Stomach smooth muscle (tissue), 2 donors: ENCODE measurements at regions not wholly inside any gene's neighbourhood (a gene's known extent, or its start where the extent isn't known, plus 50 kb on each side); places are given as distances from the start of the nearest gene placed in this dataset.
"Not testable (repeated sequence)": the region's sequence is repeated elsewhere in the genome, so short reads cannot be mapped to it uniquely, and the experiment has no call there.

Source experiments
- H3K27ac ChIP-seq: one replicate; pipeline ENCODE4 v1.7.0; 2013; ENCODE audit warnings: mild to moderate bottlenecking, low read length, inconsistent platforms
- H3K27me3 ChIP-seq, 2 donors: one replicate each; pipeline ENCODE4 v1.7.0; 2013; ENCODE audit warnings: low read length in 2 of 2; ENCODE audit not compliant: insufficient read depth in 2 of 2, control insufficient read depth in 1 of 2
- H3K36me3 ChIP-seq, 2 donors: one replicate each; pipeline ENCODE4 v1.7.0; 2013; ENCODE audit warnings: low read length in 2 of 2; ENCODE audit not compliant: control insufficient read depth in 2 of 2, insufficient read depth in 2 of 2
- H3K4me1 ChIP-seq: one replicate; pipeline ENCODE4 v1.7.0; 2013; ENCODE audit warnings: low read length; ENCODE audit not compliant: control insufficient read depth, insufficient read depth
- H3K4me3 ChIP-seq, 2 donors: one replicate each; pipeline ENCODE4 v1.7.0; 2013; ENCODE audit warnings: low read length in 2 of 2
- H3K9ac ChIP-seq, 2 donors: one replicate each; pipeline ENCODE4 v1.7.0; 2013; ENCODE audit warnings: low read length in 2 of 2, mild to moderate bottlenecking in 1 of 2
- H3K9me3 ChIP-seq, 2 donors: one replicate each; pipeline ENCODE4 v1.7.0; 2013; ENCODE audit warnings: low read length in 2 of 2; ENCODE audit not compliant: control insufficient read depth in 2 of 2
- donor health status: healthy.
- donor health status: Pancreatic carcinoma.

GRCh38 chr7:66517212-66517909 is 111.3 kb upstream of the KCTD7 start:
- H3K9me3 ChIP-seq, result no peaks in the 10 kb centered on the region
- no peak overlapping the region for H3K4me3 ChIP-seq
- no peaks in the 10 kb centered on the region for H3K36me3 ChIP-seq
- H3K9ac ChIP-seq, result no peak overlapping the region
- H3K27ac ChIP-seq, result no peak overlapping the region
- H3K27me3 ChIP-seq, result no peaks in the 10 kb centered on the region
- H3K4me1 ChIP-seq, result no peaks in the 10 kb centered on the region

- Histone ChIP-seq H3K27ac (no peak overlapping the region), H3K9me3 (no peaks in the 10 kb centered on the region), H3K4me3 (no peak overlapping the region), H3K36me3 (no peaks in the 10 kb centered on the region), H3K9ac (no peak overlapping the region), H3K27me3 (no peaks in the 10 kb centered on the region), H3K4me1 (no peaks in the 10 kb centered on the region)
These were observed 110.5 kb upstream of the KCTD7 start for GRCh38 chr7:66518151-66518691.

GRCh38 chr7:66521675-66522074 is 107.0 kb upstream of the KCTD7 start:
- Histone ChIP-seq H3K36me3 (peaks cover 0 to 5% of the 10 kb centered on the region in 2 donors), H3K27me3 (no peaks in the 10 kb centered on the region), H3K4me3 (no peak overlapping the region), H3K9me3 (no peaks in the 10 kb centered on the region), H3K9ac (no peak overlapping the region), H3K4me1 (no peaks in the 10 kb centered on the region), H3K27ac (no peak overlapping the region)

- H3K9me3 ChIP-seq, result no peaks in the 10 kb centered on the region
- no peaks in the 10 kb centered on the region for H3K4me1 ChIP-seq
- H3K4me3 ChIP-seq, result no peak overlapping the region
- H3K36me3 ChIP-seq, result peaks cover 0 to 5% of the 10 kb centered on the region in 2 donors
- H3K27ac ChIP-seq, result no peak overlapping the region
- H3K9ac ChIP-seq, result no peak overlapping the region
- no peaks in the 10 kb centered on the region for H3K27me3 ChIP-seq
These were observed 106.2 kb upstream of the KCTD7 start for GRCh38 chr7:66522518-66522917.

- H3K36me3 ChIP-seq, result peaks cover 0 to 5% of the 10 kb centered on the region in 2 donors
- H3K27me3 ChIP-seq, result no peaks in the 10 kb centered on the region
- no peaks in the 10 kb centered on the region for H3K9me3 ChIP-seq
- no peaks in the 10 kb centered on the region for H3K4me1 ChIP-seq
- no peak overlapping the region for H3K27ac ChIP-seq
- no peak overlapping the region for H3K4me3 ChIP-seq
- no peak overlapping the region for H3K9ac ChIP-seq
These were observed 105.3 kb upstream of the KCTD7 start for GRCh38 chr7:66523409-66523808.

- Histone ChIP-seq H3K9ac (no peak overlapping the region), H3K27ac (no peak overlapping the region), H3K9me3 (no peaks in the 10 kb centered on the region), H3K36me3 (peaks cover 0 to 5% of the 10 kb centered on the region in 2 donors), H3K4me3 (no peak overlapping the region), H3K27me3 (no peaks in the 10 kb centered on the region), H3K4me1 (no peaks in the 10 kb centered on the region)
These were observed 103.9 kb upstream of the KCTD7 start for GRCh38 chr7:66524738-66525137.

- H3K9me3 ChIP-seq, H3K9ac ChIP-seq, H3K36me3 ChIP-seq, H3K27me3 ChIP-seq, H3K4me1 ChIP-seq, H3K27ac ChIP-seq, H3K4me3 ChIP-seq: not testable (repeated sequence)
These were observed 101.9 kb upstream of the KCTD7 start for GRCh38 chr7:66526782-66527181.

GRCh38 chr7:66528652-66529051 is 100.0 kb upstream of the KCTD7 start:
- no peaks in the 10 kb centered on the region for H3K4me1 ChIP-seq
- H3K9me3 ChIP-seq, result no peaks in the 10 kb centered on the region
- H3K9ac ChIP-seq, result no peak overlapping the region
- no peak overlapping the region for H3K27ac ChIP-seq
- H3K36me3 ChIP-seq, result peaks cover 0 to 5% of the 10 kb centered on the region in 2 donors
- no peaks in the 10 kb centered on the region for H3K27me3 ChIP-seq
- no peak overlapping the region for H3K4me3 ChIP-seq

- no peak overlapping the region for H3K27ac ChIP-seq
- no peaks in the 10 kb centered on the region for H3K4me1 ChIP-seq
- H3K27me3 ChIP-seq, result no peaks in the 10 kb centered on the region
- H3K9me3 ChIP-seq, result no peaks in the 10 kb centered on the region
- no peak overlapping the region for H3K4me3 ChIP-seq
- no peak overlapping the region for H3K9ac ChIP-seq
- peaks cover 0 to 2% of the 10 kb centered on the region in 2 donors for H3K36me3 ChIP-seq
These were observed 98.6 kb upstream of the KCTD7 start for GRCh38 chr7:66529883-66530610.

- H3K9me3 ChIP-seq, result no peaks in the 10 kb centered on the region
- no peaks in the 10 kb centered on the region for H3K4me1 ChIP-seq
- H3K27ac ChIP-seq, result no peak overlapping the region
- no peak overlapping the region for H3K9ac ChIP-seq
- H3K36me3 ChIP-seq, result peaks cover 3 to 4% of the 10 kb centered on the region in 2 donors
- H3K4me3 ChIP-seq, result no peak overlapping the region
- H3K27me3 ChIP-seq, result no peaks in the 10 kb centered on the region
These were observed 93.0 kb upstream of the KCTD7 start for GRCh38 chr7:66535414-66536329.
